COLO668 (cell line): ENCODE measurements at regions not wholly inside any gene's neighbourhood (a gene's known extent, or its start where the extent isn't known, plus 50 kb on each side); places are given as distances from the start of the nearest gene placed in this dataset.
"Not testable (repeated sequence)": the region's sequence is repeated elsewhere in the genome, so short reads cannot be mapped to it uniquely, and the experiment has no call there.

Experiments used
- DNase-seq: peaks from one replicate; lab custom pipeline; 2025; ENCODE audit not compliant: unreplicated experiment; lab: John Stamatoyannopoulos, UW

- no peak for DNase-seq
Measured at GRCh38 chr7:34463830-34464229, 194.2 kb upstream of the NPSR1 start.

GRCh38 chr7:34471844-34472243 lies 186.2 kb upstream of the NPSR1 start:
- DNase-seq = no peak

DNA sequence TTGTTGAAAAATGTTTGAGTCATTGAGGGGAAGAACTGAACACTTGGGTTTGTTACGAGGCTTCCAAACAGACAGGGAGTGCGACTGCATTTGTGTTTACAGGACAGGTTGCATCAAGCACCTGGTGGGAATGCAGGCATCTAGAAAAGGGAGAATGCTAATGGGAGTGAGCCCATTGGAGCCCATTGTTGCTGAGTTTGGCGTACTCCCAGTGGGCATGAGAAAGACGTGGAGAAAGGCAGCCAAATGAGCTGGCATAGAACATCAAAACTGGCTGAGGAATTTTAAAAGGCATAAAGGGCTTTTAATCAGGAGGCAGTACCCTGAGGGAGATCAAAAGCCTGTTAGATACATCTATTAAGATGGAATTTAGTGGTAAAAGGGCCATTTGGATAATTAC lies 171.6 kb upstream of the NPSR1 start:
- no peak for DNase-seq

DNA sequence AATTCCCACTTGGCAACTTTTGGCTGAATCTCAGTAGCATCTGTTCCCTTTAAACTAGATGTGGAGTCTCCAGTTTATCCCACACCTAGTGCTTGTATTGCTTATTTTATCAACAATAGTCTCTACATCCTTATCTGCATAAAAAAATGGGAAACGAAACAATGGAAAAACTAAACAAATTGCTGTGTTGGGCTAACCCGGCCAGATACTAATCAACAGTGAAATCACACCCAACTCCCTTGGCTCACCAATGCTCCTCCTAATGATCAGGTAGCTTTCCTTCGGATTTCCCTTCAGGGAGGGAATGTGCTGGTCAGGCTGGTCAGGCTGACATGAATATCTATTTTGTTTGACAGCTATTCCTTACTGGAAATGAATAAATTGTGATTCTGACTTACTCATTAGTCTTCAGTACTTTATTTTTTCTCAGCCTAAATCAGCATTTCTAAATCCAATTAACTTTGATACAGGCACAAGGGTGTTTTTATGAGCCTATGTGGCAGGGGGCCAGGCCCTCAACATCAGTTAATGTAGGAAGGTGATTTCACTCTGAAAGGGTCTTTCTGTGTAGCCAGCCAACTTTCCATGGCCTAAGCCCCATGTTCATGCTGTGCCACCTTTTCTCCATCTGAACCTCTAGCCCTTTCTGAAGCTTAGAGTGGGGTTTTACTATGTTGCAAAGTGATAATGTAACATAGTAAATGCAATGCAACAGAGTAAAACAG lies 170.5 kb upstream of the NPSR1 start:
- DNase-seq = no peak

GRCh38 chr7:34488766-34489165 lies 169.3 kb upstream of the NPSR1 start:
- DNase-seq = no peak

- DNase-seq = no peak
Measured at GRCh38 chr7:34491899-34492298, 166.1 kb upstream of the NPSR1 start.

DNA sequence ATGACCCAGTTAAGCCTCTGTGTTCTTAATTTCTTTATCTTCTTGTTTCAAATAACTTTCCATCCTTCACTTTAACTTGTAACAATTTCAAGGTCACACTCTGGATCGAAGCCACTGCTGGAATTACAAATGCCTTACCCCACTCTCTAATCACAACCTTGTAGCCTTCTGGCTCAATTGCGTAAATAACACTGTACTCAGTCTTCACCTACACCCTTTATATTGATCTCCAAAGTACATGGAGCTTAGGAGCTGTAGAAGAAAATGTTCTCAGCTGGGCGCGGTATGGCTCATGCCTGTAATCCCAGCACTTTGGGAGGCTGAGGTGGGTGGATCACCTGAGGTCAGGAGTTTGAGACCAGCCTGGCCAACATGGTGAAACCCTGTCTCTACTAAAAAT lies 164.3 kb upstream of the NPSR1 start:
- DNase-seq = no peak

DNA sequence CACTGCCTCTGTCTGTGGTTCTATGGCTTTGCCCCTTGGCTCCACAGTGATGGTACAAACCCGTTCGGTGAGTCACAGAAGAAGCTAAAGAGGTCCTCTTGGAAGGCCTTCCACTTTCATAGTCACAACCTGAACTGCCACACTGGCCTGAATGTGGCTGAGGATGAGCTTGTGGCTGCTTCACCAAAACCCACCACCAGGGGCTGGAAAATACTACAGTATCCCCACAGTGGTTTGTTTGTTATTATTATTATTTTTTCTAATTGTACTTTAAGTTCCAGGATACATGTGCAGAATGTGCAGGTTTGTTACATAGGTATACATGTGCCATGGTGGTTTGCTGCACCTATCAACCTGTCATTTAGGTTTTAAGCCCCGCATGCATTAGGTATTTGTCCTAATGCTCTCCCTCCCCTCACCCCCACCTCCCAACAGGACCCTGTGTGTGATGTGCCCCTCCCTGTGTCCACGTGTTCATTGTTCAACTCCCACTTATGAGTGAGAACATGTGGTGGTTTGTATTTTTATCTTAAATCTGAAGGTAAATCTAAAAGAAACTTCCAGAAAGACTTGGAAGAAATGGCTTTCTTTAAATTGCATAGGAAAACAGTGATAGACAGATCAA lies 160.8 kb upstream of the NPSR1 start:
- no peak for DNase-seq

- DNase-seq = no peak
Measured at GRCh38 chr7:34501156-34501555, 156.9 kb upstream of the NPSR1 start.

GRCh38 chr7:34507191-34507590 lies 150.8 kb upstream of the NPSR1 start:
- DNase-seq = no peak

GRCh38 chr7:34523226-34523918 lies 134.6 kb upstream of the NPSR1 start:
- no peak for DNase-seq

DNA sequence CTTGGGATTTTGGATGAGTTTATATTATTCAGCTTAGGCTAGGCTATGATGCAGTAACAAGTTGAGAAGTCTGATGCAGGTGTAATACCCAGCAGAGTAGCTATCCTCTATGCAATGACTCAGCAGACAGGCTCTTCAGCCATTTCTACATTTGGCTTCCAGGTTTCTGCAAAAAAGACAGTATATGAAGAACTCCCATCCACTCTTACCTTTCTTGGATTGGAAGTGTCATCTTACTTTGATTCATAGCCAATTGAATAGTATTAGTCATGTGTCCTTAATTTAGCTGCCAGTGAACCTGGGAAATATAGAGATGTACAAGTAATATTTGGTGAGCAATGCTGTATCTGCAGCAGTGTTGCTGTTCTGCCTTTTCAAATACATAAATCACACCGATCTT lies 127.8 kb upstream of the NPSR1 start:
- no peak for DNase-seq

DNA sequence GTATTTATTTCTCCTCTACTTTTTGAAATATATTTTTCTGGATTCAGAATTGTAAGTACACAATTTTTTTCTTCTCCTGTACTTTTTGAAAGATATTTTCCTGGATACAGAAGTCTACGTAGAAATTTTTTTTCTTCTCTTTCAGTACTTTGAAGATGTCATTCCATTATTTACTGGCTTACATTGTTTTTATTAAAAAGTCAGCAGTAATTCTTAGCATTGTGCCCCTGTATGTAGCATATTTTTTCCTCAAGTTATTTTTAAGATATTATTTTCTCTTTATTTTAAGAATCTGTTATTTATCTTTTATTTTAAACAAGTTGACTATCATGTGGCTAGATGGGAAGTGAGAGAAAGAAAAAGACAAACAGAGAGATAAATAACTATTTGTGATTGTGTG lies 119.0 kb upstream of the NPSR1 start:
- DNase-seq = no peak

DNA sequence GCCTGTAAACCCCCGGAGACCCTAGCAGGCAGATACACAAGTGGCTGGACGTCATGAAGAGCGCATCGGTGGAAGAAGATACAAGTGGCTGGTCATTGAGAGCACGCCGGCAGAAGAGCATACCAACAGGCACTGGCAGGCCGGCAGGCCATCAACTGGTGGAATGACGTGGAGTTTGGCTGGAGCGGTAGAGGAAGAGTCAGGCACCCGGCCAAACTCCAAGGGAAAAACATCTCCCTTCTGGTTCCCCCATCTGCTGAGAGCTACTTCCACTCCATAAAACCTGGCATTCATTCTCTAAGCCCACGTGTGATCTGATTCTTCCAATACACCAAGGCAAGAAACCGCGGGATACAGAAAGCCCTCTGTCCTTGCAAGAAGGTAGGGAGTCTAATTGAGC lies 113.4 kb upstream of the NPSR1 start:
- DNase-seq = no peak

GRCh38 chr7:34550996-34551395 lies 107.0 kb upstream of the NPSR1 start:
- DNase-seq = no peak

DNA sequence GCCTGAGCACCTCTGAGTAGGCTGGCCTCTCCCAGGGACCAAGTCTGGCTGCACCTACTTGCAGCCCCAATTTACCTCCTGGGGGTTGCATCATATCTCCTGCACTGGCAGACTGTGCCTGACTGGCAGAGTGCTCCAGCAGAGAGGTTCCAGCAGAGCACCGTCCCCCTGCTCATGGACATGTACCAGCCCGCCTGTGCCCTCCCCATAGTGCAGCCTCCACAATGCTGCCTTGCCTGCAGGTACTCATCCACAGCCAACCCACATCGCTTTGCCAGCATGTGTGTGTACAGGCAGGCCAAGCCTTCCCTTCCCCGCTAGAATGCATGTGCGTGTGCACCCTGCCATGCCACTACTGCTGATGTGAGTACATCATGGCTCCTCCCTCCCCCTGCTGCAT lies 105.5 kb upstream of the NPSR1 start:
- DNase-seq = no peak

- DNase-seq = no peak
Measured at GRCh38 chr7:34558022-34558421, 100.0 kb upstream of the NPSR1 start.

DNA sequence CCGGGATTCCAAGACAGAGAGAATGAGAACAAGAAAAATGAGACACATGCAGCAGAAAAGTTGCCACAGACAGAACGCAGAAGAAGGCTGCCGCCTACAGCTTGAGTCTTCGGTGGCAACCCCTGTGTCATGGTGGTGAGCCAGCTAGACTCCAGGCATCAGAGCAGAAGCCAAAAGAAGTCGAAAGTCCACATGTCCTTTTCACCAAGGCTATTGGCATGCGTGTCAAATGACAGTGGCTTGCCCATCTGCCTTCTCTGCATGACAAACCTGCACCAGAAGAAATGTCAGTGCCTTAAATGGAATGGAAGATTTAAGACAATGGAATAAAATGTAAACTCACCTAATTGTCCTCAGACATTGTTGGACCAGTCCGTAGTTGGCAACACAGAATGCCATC lies 93.9 kb upstream of the NPSR1 start:
- no peak for DNase-seq

GRCh38 chr7:34567906-34568305 lies 90.1 kb upstream of the NPSR1 start:
- no peak for DNase-seq

- DNase-seq = no peak
Measured at GRCh38 chr7:34569975-34570699, 87.9 kb upstream of the NPSR1 start.

- DNase-seq = no peak
Measured at GRCh38 chr7:34575006-34575405, 83.0 kb upstream of the NPSR1 start.

- not testable (repeated sequence) for DNase-seq
Measured at GRCh38 chr7:34577934-34578333, 80.1 kb upstream of the NPSR1 start.
